H1 (cell line): ENCODE measurements at regions not wholly inside any gene's neighbourhood (a gene's known extent, or its start where the extent isn't known, plus 50 kb on each side); places are given as distances from the start of the nearest gene placed in this dataset.

Source experiments
- CTCF ChIA-PET: fragments of 300-600 bp; sonication (Branson Sonifier 250); formaldehyde crosslinking; loops from one replicate; lab custom pipeline; 2021; ENCODE audit not compliant: partially characterized antibody; lab: Charles Lee
- POLR2A ChIA-PET: fragments of 300-600 bp; sonication (Branson Sonifier 250); formaldehyde crosslinking; loops from one replicate; lab custom pipeline; 2021; ENCODE audit warnings: inconsistent platforms; ENCODE audit not compliant: partially characterized antibody; lab: Charles Lee
- DNase-seq, 2 experiments: peaks; one replicate each; pipeline versions ENCODE4 v3.0.0 to v3.0.0-alpha.2; 2010 to 2022; ENCODE audit warnings: low spot score in 2 of 2, low read depth in 1 of 2, mixed read lengths in 1 of 2
- FAIRE-seq: peaks from 2 replicates; lab custom pipeline; 2011; peaks lifted over from hg19 to GRCh38; lab: Jason Lieb, UNC
- H2AFZ ChIP-seq: 2 replicates; pipeline ENCODE4 v1.8.1; 2012; ENCODE audit warnings: low read length, inconsistent platforms
- H2AK5ac ChIP-seq: 2 replicates; pipeline ENCODE4 v1.6.1; 2013; ENCODE audit warnings: low read depth, low read length
- H2BK120ac ChIP-seq: replicated peaks from 2 replicates; pipeline ENCODE3; 2013; ENCODE audit warnings: low read depth, low read length, inconsistent platforms
- H2BK12ac ChIP-seq: 2 replicates; pipeline ENCODE4 v1.6.1; 2013; ENCODE audit warnings: low read depth, low read length
- H2BK15ac ChIP-seq: 2 replicates; pipeline ENCODE4 v1.6.1; 2013; ENCODE audit warnings: low read length
- H2BK20ac ChIP-seq: 2 replicates; pipeline ENCODE4 v1.6.1; 2013; ENCODE audit warnings: low read length
- H2BK5ac ChIP-seq: 2 replicates; pipeline ENCODE4 v1.6.1; 2013; ENCODE audit warnings: low read depth, low read length
- H3K14ac ChIP-seq: 2 replicates; pipeline ENCODE4 v1.6.1; 2013; ENCODE audit warnings: inconsistent platforms; ENCODE audit not compliant: insufficient read length
- H3K18ac ChIP-seq: 2 replicates; pipeline ENCODE4 v1.6.1; 2013; ENCODE audit warnings: low read length; ENCODE audit errors: extremely low read depth
- H3K23ac ChIP-seq: 2 replicates; pipeline ENCODE4 v1.6.1; 2013; ENCODE audit warnings: inconsistent platforms; ENCODE audit not compliant: insufficient read length
- H3K23me2 ChIP-seq: 2 replicates; pipeline ENCODE4 v1.6.1; 2013; ENCODE audit warnings: low read depth, low read length
- H3K27ac ChIP-seq: 2 replicates; pipeline ENCODE4 v1.6.1; 2011; ENCODE audit warnings: low read depth, low read length, inconsistent platforms
- H3K27me3 ChIP-seq, 4 experiments: replicated peaks in 1 of 4; 1 replicate in 1 of 4; 2 replicates in 3 of 4; pipeline versions ENCODE4 v1.6.1 to v1.8.1; 2011 to 2013; ENCODE audit warnings: low read length in 3 of 4, mild to moderate bottlenecking in 3 of 4, inconsistent platforms in 2 of 4, mixed read lengths in 2 of 4, moderate library complexity in 1 of 4; ENCODE audit not compliant: control insufficient read depth in 3 of 4, insufficient read depth in 3 of 4; ENCODE audit errors: extremely low read depth in 1 of 4
- H3K36me3 ChIP-seq, 4 experiments: 2 replicates each; pipeline versions ENCODE4 v1.6.1 to v1.8.1; 2011 to 2013; ENCODE audit warnings: mild to moderate bottlenecking in 4 of 4, low read length in 3 of 4, moderate library complexity in 2 of 4, control low read depth in 1 of 4, inconsistent platforms in 1 of 4; ENCODE audit not compliant: insufficient read depth in 4 of 4, control insufficient read depth in 2 of 4
- H3K4ac ChIP-seq: replicated peaks from 2 replicates; pipeline ENCODE3; 2013; ENCODE audit warnings: low read length, low read depth, mixed read lengths, inconsistent platforms; ENCODE audit not compliant: insufficient read length
- H3K4me1 ChIP-seq, 4 experiments: replicated peaks in 1 of 4; 1 replicate in 1 of 4; 2 replicates in 3 of 4; pipeline versions ENCODE4 v1.6.1 to v1.8.1; 2011 to 2013; ENCODE audit warnings: low read length in 3 of 4, inconsistent platforms in 2 of 4, mixed read lengths in 1 of 4; ENCODE audit not compliant: insufficient read depth in 4 of 4, control insufficient read depth in 3 of 4
- H3K4me2 ChIP-seq, 2 experiments: 2 replicates each; pipeline versions ENCODE4 v1.6.1 to v1.8.1; 2011 to 2013; ENCODE audit warnings: low read depth in 2 of 2, low read length in 2 of 2, control low read depth in 1 of 2, inconsistent platforms in 1 of 2, mild to moderate bottlenecking in 1 of 2; ENCODE audit not compliant: insufficient read depth in 1 of 2
- H3K4me3 ChIP-seq, 4 experiments: fragments of 200-600, 300-600 bp in 1 of 4; sonication (generic), shearing (Covaris generic), sonication (Bioruptor Twin) in 1 of 4; 2 replicates each; pipeline versions ENCODE4 v1.5.1 to v1.8.1; 2011 to 2016; ENCODE audit warnings: low read length in 4 of 4, low read depth in 3 of 4, control low read depth in 2 of 4, inconsistent platforms in 2 of 4, mild to moderate bottlenecking in 2 of 4, mixed read lengths in 1 of 4, moderate library complexity in 1 of 4; ENCODE audit not compliant: insufficient read depth in 2 of 4; ENCODE audit errors: extremely low read depth in 1 of 4
- H3K56ac ChIP-seq: replicated peaks from 2 replicates; pipeline ENCODE3; 2013; ENCODE audit warnings: low read depth, mild to moderate bottlenecking, mixed read lengths, low read length, inconsistent platforms; ENCODE audit not compliant: insufficient read length
- H3K79me1 ChIP-seq: 2 replicates; pipeline ENCODE4 v1.6.1; 2013; ENCODE audit warnings: low read depth, low read length, control low read depth
- H3K79me2 ChIP-seq, 2 experiments: 2 replicates each; pipeline versions ENCODE4 v1.6.1 to v1.8.1; 2012 to 2013; ENCODE audit warnings: low read length in 2 of 2, mild to moderate bottlenecking in 2 of 2, inconsistent platforms in 1 of 2; ENCODE audit not compliant: insufficient read depth in 2 of 2, control insufficient read depth in 1 of 2
- H3K9ac ChIP-seq, 4 experiments: replicated peaks in 1 of 4; 1 replicate in 1 of 4; 2 replicates in 3 of 4; pipeline versions ENCODE4 v1.6.1 to v1.8.1; 2011 to 2013; ENCODE audit warnings: low read depth in 3 of 4, low read length in 3 of 4, control low read depth in 2 of 4, mild to moderate bottlenecking in 2 of 4, moderate library complexity in 2 of 4, inconsistent platforms in 1 of 4; ENCODE audit errors: extremely low read depth in 1 of 4
- H3K9me3 ChIP-seq, 2 experiments: 2 replicates each; pipeline versions ENCODE4 v1.6.1 to v1.8.1; 2012 to 2013; ENCODE audit warnings: mild to moderate bottlenecking in 2 of 2, moderate library complexity in 2 of 2, control low read depth in 1 of 2, inconsistent platforms in 1 of 2, low read depth in 1 of 2, low read length in 1 of 2, mixed read lengths in 1 of 2; ENCODE audit not compliant: insufficient read depth in 2 of 2
- H4K20me1 ChIP-seq, 2 experiments: replicated peaks in 1 of 2; 2 replicates each; pipeline versions ENCODE3 to v1.8.1; 2011 to 2013; ENCODE audit warnings: inconsistent platforms in 2 of 2, low read length in 2 of 2, mild to moderate bottlenecking in 1 of 2; ENCODE audit not compliant: insufficient read depth in 2 of 2, control insufficient read depth in 1 of 2
- H4K5ac ChIP-seq: 2 replicates; pipeline ENCODE4 v1.6.1; 2013; ENCODE audit warnings: low read length, low read depth, mixed read lengths, inconsistent platforms; ENCODE audit not compliant: insufficient read length
- H4K8ac ChIP-seq: 2 replicates; pipeline ENCODE4 v1.8.0; 2013; ENCODE audit warnings: mild to moderate bottlenecking, moderate library complexity, low read length, inconsistent platforms; ENCODE audit not compliant: insufficient read depth; ENCODE audit errors: extremely low read depth
- H4K91ac ChIP-seq: replicated peaks from 2 replicates; pipeline ENCODE3; 2013; ENCODE audit warnings: low read length, mixed read lengths, inconsistent platforms; ENCODE audit not compliant: insufficient read length
- CEBPB ChIP-seq: IDR thresholded peaks from 2 replicates; pipeline ENCODE4 v1.6.1; 2012; ENCODE audit warnings: low read depth, low read length
- WGBS, 2 experiments: shearing (Covaris generic) in 1 of 2; methylation state at CpG; one replicate each; pipeline versions ENCODE4 v1.1.6 to v1.1.7; 2013 to 2015; ENCODE audit warnings: low lambda C conversion rate in 2 of 2, mixed read lengths in 2 of 2, inconsistent platforms in 1 of 2, low coverage in 1 of 2, missing lambda C conversion rate in 1 of 2; ENCODE audit not compliant: insufficient replicate concordance in 2 of 2, insufficient coverage in 1 of 2, insufficient read length in 1 of 2; ENCODE audit errors: extremely low coverage in 1 of 2, missing lambda C conversion rate in 1 of 2; 5-methylcytosine and 5-hydroxymethylcytosine counted together
- TF ChIP-seq, protein P1 (sequence below), 3 experiments: IDR thresholded peaks; 1 replicate in 2 of 3; 2 replicates in 1 of 3; pipeline versions ENCODE4 v1.5.1 to v1.6.1; 2011; ENCODE audit warnings: low read length in 3 of 3, mild to moderate bottlenecking in 3 of 3, inconsistent platforms in 2 of 3, low read depth in 1 of 3, moderate library complexity in 1 of 3; ENCODE audit not compliant: insufficient read depth in 1 of 3; ENCODE audit errors: control extremely low read depth in 1 of 3

DNA sequence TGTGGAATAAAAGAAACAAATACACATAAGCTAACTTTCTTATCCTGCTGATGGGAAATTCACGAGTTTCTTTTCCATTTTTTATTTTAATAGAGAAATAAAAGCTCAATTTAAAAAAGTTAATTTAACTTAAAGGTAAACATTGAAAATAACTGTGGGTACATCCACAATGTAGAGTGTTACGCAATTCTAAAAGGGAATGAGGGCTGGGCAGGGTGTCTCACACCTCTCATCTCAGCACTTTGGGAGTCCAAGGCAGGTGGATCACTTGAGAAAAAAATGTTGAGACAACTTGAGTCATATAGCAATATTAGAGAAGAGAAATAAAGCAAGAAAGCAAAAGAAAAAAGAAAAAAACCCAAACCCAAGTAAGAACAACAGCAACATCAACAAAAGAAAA is 207.0 kb downstream of the DIPK2A start:
- Histone ChIP-seq H3K36me3 (no peaks in the 10 kb centered on the region), H4K20me1 (no peaks in the 10 kb centered on the region), H4K91ac (no peak overlapping the region), H2BK12ac (no peak overlapping the region), H3K27ac (no peak overlapping the region), H3K4me2 (no peak overlapping the region), H4K5ac (no peak overlapping the region), H2BK120ac (no peak overlapping the region), H2AFZ (no peak overlapping the region), H3K4me1 (no peaks in the 10 kb centered on the region), H2BK5ac (no peak overlapping the region), H2AK5ac (no peak overlapping the region), H3K9ac (no peak overlapping the region), H3K18ac (no peak overlapping the region), H3K23ac (no peak overlapping the region), H3K4ac (no peak overlapping the region), H2BK20ac (no peak overlapping the region), H4K8ac (no peak overlapping the region), H3K79me1 (no peaks in the 10 kb centered on the region), H3K4me3 (no peak overlapping the region), H3K9me3 (no peaks in the 10 kb centered on the region), H3K27me3 (no peaks in the 10 kb centered on the region), H3K23me2 (no peaks in the 10 kb centered on the region; the same call in 1 of the 2 replicates), H3K56ac (no peak overlapping the region), H3K14ac (no peak overlapping the region), H3K79me2 (no peaks in the 10 kb centered on the region), H2BK15ac (no peak overlapping the region)
- POLR2A ChIA-PET: no interaction called here
- WGBS, 2 experiments: 97% methylated on average over 2 of the region's 2 CpGs; no CpG with 5 or more reads in 1 of the 2 experiments
- TF ChIP-seq, protein P1, sequence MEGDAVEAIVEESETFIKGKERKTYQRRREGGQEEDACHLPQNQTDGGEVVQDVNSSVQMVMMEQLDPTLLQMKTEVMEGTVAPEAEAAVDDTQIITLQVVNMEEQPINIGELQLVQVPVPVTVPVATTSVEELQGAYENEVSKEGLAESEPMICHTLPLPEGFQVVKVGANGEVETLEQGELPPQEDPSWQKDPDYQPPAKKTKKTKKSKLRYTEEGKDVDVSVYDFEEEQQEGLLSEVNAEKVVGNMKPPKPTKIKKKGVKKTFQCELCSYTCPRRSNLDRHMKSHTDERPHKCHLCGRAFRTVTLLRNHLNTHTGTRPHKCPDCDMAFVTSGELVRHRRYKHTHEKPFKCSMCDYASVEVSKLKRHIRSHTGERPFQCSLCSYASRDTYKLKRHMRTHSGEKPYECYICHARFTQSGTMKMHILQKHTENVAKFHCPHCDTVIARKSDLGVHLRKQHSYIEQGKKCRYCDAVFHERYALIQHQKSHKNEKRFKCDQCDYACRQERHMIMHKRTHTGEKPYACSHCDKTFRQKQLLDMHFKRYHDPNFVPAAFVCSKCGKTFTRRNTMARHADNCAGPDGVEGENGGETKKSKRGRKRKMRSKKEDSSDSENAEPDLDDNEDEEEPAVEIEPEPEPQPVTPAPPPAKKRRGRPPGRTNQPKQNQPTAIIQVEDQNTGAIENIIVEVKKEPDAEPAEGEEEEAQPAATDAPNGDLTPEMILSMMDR (IDR thresholded peaks at IDR 0.05; ENCODE audit: control extremely low read depth in 1 of 3, insufficient read depth in 1 of 3, low read depth in 1 of 3, low read length in 3 of 3): no peak
- TF ChIP-seq CEBPB: peak; percentile 82
- FAIRE-seq: no peak
- no peak for DNase-seq
- CTCF ChIA-PET: no interaction called here
